SK-N-MC (cell line): ENCODE measurements at regions not wholly inside any gene's neighbourhood (a gene's known extent, or its start where the extent isn't known, plus 50 kb on each side); places are given as distances from the start of the nearest gene placed in this dataset.

Source experiments
- EZH2 ChIP-seq: fragments of 200-600 bp; sonication (generic); IDR thresholded peaks from one replicate; pipeline ENCODE4 v1.6.1; 2017; ENCODE audit warnings: antibody characterized with exemption
- POLR2AphosphoS5 ChIP-seq: IDR thresholded peaks from 2 replicates; pipeline ENCODE4 v1.6.1; 2012; ENCODE audit warnings: mild to moderate bottlenecking, low read depth, low read length, borderline replicate concordance

GRCh38 chr2:163474889-163475288, 260.9 kb downstream of the FIGN start:
- no peak for TF ChIP-seq POLR2AphosphoS5
- TF ChIP-seq EZH2 = no peak
